ENCODE measurements at regions not wholly inside any gene's neighbourhood (a gene's known extent, or its start where the extent isn't known, plus 50 kb on each side); places are given as distances from the start of the nearest gene placed in this dataset.

DNA sequence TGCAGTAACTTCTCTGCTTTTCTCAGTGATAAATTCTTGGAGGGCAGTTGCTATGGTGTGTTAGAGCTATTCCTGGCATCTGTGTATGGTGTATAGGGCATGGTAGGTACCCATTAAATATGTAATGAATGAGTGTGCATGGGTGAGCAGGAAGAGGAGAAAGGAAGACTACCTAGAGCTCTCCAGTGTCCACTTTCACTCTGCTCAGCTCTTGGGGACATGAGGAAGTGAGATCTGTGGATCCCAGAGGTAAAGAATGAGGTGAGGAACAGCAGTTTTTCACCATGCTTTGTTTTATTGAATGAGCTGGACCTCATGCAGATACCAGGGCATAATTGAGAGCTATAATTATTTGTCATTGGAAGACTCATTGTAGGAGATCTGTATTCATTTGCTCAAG is 444.8 kb upstream of the RGS6 start:
- TF ChIP-seq, protein P1, sequence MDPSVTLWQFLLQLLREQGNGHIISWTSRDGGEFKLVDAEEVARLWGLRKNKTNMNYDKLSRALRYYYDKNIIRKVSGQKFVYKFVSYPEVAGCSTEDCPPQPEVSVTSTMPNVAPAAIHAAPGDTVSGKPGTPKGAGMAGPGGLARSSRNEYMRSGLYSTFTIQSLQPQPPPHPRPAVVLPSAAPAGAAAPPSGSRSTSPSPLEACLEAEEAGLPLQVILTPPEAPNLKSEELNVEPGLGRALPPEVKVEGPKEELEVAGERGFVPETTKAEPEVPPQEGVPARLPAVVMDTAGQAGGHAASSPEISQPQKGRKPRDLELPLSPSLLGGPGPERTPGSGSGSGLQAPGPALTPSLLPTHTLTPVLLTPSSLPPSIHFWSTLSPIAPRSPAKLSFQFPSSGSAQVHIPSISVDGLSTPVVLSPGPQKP (IDR thresholded peaks at IDR 0.05; ENCODE audit: borderline replicate concordance, low read depth, low read length) = no peak
- TF ChIP-seq, protein P2, sequence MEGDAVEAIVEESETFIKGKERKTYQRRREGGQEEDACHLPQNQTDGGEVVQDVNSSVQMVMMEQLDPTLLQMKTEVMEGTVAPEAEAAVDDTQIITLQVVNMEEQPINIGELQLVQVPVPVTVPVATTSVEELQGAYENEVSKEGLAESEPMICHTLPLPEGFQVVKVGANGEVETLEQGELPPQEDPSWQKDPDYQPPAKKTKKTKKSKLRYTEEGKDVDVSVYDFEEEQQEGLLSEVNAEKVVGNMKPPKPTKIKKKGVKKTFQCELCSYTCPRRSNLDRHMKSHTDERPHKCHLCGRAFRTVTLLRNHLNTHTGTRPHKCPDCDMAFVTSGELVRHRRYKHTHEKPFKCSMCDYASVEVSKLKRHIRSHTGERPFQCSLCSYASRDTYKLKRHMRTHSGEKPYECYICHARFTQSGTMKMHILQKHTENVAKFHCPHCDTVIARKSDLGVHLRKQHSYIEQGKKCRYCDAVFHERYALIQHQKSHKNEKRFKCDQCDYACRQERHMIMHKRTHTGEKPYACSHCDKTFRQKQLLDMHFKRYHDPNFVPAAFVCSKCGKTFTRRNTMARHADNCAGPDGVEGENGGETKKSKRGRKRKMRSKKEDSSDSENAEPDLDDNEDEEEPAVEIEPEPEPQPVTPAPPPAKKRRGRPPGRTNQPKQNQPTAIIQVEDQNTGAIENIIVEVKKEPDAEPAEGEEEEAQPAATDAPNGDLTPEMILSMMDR (conservative IDR thresholded peaks at IDR 0.05; ENCODE audit: low read depth, low read length) = no peak
- TF ChIP-seq BHLHE40 (IDR thresholded peaks at IDR 0.05; ENCODE audit: low read depth, low read length) (no peak), CHD1 (IDR thresholded peaks at IDR 0.05; ENCODE audit: low read depth, low read length) (no peak), RFX5 (IDR thresholded peaks at IDR 0.05; ENCODE audit: low read depth, low read length) (no peak), POLR2A (IDR thresholded peaks at IDR 0.05; ENCODE audit: low read depth, low read length) (no peak), MXI1 (IDR thresholded peaks at IDR 0.05; ENCODE audit: borderline replicate concordance, low read depth, low read length) (no peak), MAFK (IDR thresholded peaks at IDR 0.05; ENCODE audit: low read depth, low read length) (no peak)
